H9 (cell line): ENCODE measurements at regions not wholly inside any gene's neighbourhood (a gene's known extent, or its start where the extent isn't known, plus 50 kb on each side); places are given as distances from the start of the nearest gene placed in this dataset.

ENCODE experiments used
- DNase-seq: peaks from one replicate; pipeline ENCODE4 v3.0.0-alpha.2; 2017
- H2AFZ ChIP-seq: one replicate; pipeline ENCODE4 v1.6.1; 2013; ENCODE audit warnings: mild to moderate bottlenecking, low read length, control low read depth, moderate library complexity
- H2AK5ac ChIP-seq: 2 replicates; pipeline ENCODE4 v1.6.1; 2013; ENCODE audit warnings: low read length, control low read depth, mixed read lengths; ENCODE audit not compliant: insufficient read length
- H2BK120ac ChIP-seq: one replicate; pipeline ENCODE4 v1.6.1; 2013; ENCODE audit warnings: low read depth, mild to moderate bottlenecking, low read length, control low read depth, inconsistent platforms; ENCODE audit not compliant: poor library complexity, severe bottlenecking
- H2BK12ac ChIP-seq: 2 replicates; pipeline ENCODE4 v1.6.1; 2013; ENCODE audit warnings: low read length, control low read depth, mixed read lengths, low read depth; ENCODE audit not compliant: insufficient read length
- H2BK15ac ChIP-seq: 2 replicates; pipeline ENCODE4 v1.6.1; 2013; ENCODE audit warnings: low read depth, low read length, control low read depth
- H2BK20ac ChIP-seq: one replicate; pipeline ENCODE4 v1.6.1; 2013; ENCODE audit warnings: low read depth, mild to moderate bottlenecking, low read length, control low read depth, inconsistent platforms; ENCODE audit not compliant: poor library complexity, severe bottlenecking
- H2BK5ac ChIP-seq: 2 replicates; pipeline ENCODE4 v1.6.1; 2013; ENCODE audit warnings: low read length, control low read depth, mixed read lengths; ENCODE audit not compliant: insufficient read length
- H3K14ac ChIP-seq: 2 replicates; pipeline ENCODE4 v1.6.1; 2013; ENCODE audit warnings: low read length, control low read depth; ENCODE audit not compliant: insufficient read depth
- H3K18ac ChIP-seq: 2 replicates; pipeline ENCODE4 v1.6.1; 2013; ENCODE audit warnings: low read depth, mild to moderate bottlenecking, mixed read lengths, low read length, control low read depth; ENCODE audit not compliant: insufficient read length
- H3K23ac ChIP-seq: 2 replicates; pipeline ENCODE4 v1.6.1; 2013; ENCODE audit warnings: low read length, control low read depth, mixed read lengths, low read depth; ENCODE audit not compliant: insufficient read length
- H3K23me2 ChIP-seq: 2 replicates; pipeline ENCODE4 v1.6.1; 2013; ENCODE audit warnings: low read depth, mild to moderate bottlenecking, mixed read lengths, low read length, control low read depth; ENCODE audit not compliant: insufficient read length, poor library complexity, severe bottlenecking
- H3K27ac ChIP-seq: 2 replicates; pipeline ENCODE4 v1.5.1; 2013; ENCODE audit warnings: low read length, control low read depth, mixed read lengths, low read depth; ENCODE audit not compliant: insufficient read length
- H3K27me3 ChIP-seq: 2 replicates; pipeline ENCODE4 v1.6.1; 2013; ENCODE audit warnings: low read length, control low read depth, inconsistent platforms; ENCODE audit not compliant: insufficient read depth
- H3K4ac ChIP-seq: 2 replicates; pipeline ENCODE4 v1.6.1; 2013; ENCODE audit warnings: low read depth, mild to moderate bottlenecking, control low read depth, inconsistent platforms, low read length, moderate library complexity
- H3K4me1 ChIP-seq: 2 replicates; pipeline ENCODE4 v1.6.1; 2013; ENCODE audit warnings: low read length, control low read depth, inconsistent platforms; ENCODE audit not compliant: insufficient read depth
- H3K4me2 ChIP-seq: 2 replicates; pipeline ENCODE4 v1.6.1; 2013; ENCODE audit warnings: low read length, control low read depth, mixed read lengths; ENCODE audit not compliant: insufficient read length, insufficient read depth
- H3K56ac ChIP-seq: 2 replicates; pipeline ENCODE4 v1.6.1; 2013; ENCODE audit warnings: low read depth, mild to moderate bottlenecking, mixed read lengths, low read length, control low read depth; ENCODE audit not compliant: insufficient read length
- H3K79me1 ChIP-seq: 2 replicates; pipeline ENCODE4 v1.6.1; 2013; ENCODE audit warnings: low read depth, mild to moderate bottlenecking, moderate library complexity, low read length, control low read depth, inconsistent platforms; ENCODE audit not compliant: insufficient read depth, poor library complexity, severe bottlenecking
- H3K79me2 ChIP-seq: 2 replicates; pipeline ENCODE4 v1.6.1; 2013; ENCODE audit warnings: low read length, control low read depth, inconsistent platforms; ENCODE audit not compliant: insufficient read depth
- H3K9ac ChIP-seq: 2 replicates; pipeline ENCODE4 v1.6.1; 2013; ENCODE audit warnings: low read length, control low read depth, mixed read lengths; ENCODE audit not compliant: insufficient read length; ENCODE audit errors: extremely low read depth
- H3K9me3 ChIP-seq: one replicate; pipeline ENCODE4 v1.6.1; 2013; ENCODE audit warnings: low read depth, low read length, inconsistent platforms; ENCODE audit not compliant: control insufficient read depth
- H3T11ph ChIP-seq: one replicate; pipeline ENCODE4 v1.6.1; 2013; ENCODE audit warnings: mild to moderate bottlenecking, low read length, control low read depth, inconsistent platforms
- H4K20me1 ChIP-seq: one replicate; pipeline ENCODE4 v1.6.1; 2013; ENCODE audit not compliant: control insufficient read depth, insufficient read length, insufficient read depth
- H4K5ac ChIP-seq: 2 replicates; pipeline ENCODE4 v1.6.1; 2013; ENCODE audit warnings: low read depth, mild to moderate bottlenecking, mixed read lengths, low read length, control low read depth; ENCODE audit not compliant: insufficient read length
- H4K8ac ChIP-seq: replicated peaks from 2 replicates; pipeline ENCODE4 v1.6.1; 2013; ENCODE audit warnings: low read length, control low read depth, mixed read lengths, low read depth; ENCODE audit not compliant: insufficient read length
- H4K91ac ChIP-seq: 2 replicates; pipeline ENCODE4 v1.6.1; 2013; ENCODE audit warnings: low read depth, mild to moderate bottlenecking, moderate library complexity, mixed read lengths, low read length, control low read depth; ENCODE audit not compliant: insufficient read length
- H3K27ac Mint-ChIP-seq, 3 experiments: 2 replicates in 2 of 3; 3 replicates in 1 of 3; pipeline ENCODE4 v1.8.0; 2020 to 2021; ENCODE audit warnings: mixed read lengths in 3 of 3, mild to moderate bottlenecking in 1 of 3, moderate library complexity in 1 of 3
- H3K27me3 Mint-ChIP-seq: 2 replicates; pipeline ENCODE4 v1.8.0; 2021; ENCODE audit warnings: low read depth, mild to moderate bottlenecking, moderate library complexity, mixed read lengths
- H3K36me3 Mint-ChIP-seq, 3 experiments: 2 replicates in 2 of 3; 3 replicates in 1 of 3; pipeline ENCODE4 v1.8.0; 2020 to 2021; ENCODE audit warnings: low read depth in 3 of 3, mixed read lengths in 3 of 3; ENCODE audit not compliant: insufficient read depth in 1 of 3
- H3K4me1 Mint-ChIP-seq, 2 experiments: 2 replicates each; pipeline ENCODE4 v1.8.0; 2020; ENCODE audit warnings: mixed read lengths in 2 of 2
- H3K4me3 Mint-ChIP-seq, 2 experiments: 2 replicates in 1 of 2; 3 replicates in 1 of 2; pipeline ENCODE4 v1.8.0; 2020 to 2021; ENCODE audit warnings: mild to moderate bottlenecking in 2 of 2, mixed read lengths in 2 of 2, moderate library complexity in 1 of 2
- H3K9me3 Mint-ChIP-seq, 2 experiments: 2 replicates in 1 of 2; 3 replicates in 1 of 2; pipeline ENCODE4 v1.8.0; 2020; ENCODE audit warnings: mild to moderate bottlenecking in 2 of 2, mixed read lengths in 2 of 2, moderate library complexity in 1 of 2
- WGBS: extraction: QIAGEN DNeasy Blood & Tissue Kit; methylation state at CpG from one replicate; pipeline ENCODE4 v1.1.7; 2013; ENCODE audit warnings: missing lambda C conversion rate, low lambda C conversion rate, mixed read lengths; ENCODE audit not compliant: insufficient read length; ENCODE audit errors: extremely low coverage; 5-methylcytosine and 5-hydroxymethylcytosine counted together
- TF ChIP-seq, protein P1 (sequence below): fragments of 200-600 bp; sonication (generic); conservative IDR thresholded peaks from 3 replicates; pipeline ENCODE4 v1.8.0; 2021; ENCODE audit warnings: antibody characterized with exemption, mild to moderate bottlenecking

DNA sequence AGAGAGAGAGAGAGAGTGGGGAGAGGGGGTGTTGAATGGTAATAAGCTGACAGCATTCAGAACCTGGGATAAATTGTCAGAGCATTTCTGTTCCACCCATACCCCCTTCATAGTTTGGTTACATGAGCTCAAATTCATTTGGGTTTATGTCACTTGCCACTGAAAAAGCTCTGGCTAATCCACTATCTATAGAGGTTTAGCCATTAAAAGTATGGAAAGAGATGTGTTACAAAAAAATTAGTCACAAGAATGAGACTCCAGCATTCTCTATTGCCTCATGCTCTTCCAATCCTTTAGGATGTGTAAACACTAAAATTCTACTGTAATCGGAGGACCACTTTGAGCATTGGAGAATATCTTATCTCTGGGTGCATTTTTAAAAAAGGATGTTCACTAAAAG lies 297.6 kb upstream of the TCF21 start:
- H3K14ac ChIP-seq, result no peak overlapping the region
- no peak overlapping the region for H2BK5ac ChIP-seq
- no peak overlapping the region for H2BK20ac ChIP-seq
- TF ChIP-seq, protein P1, sequence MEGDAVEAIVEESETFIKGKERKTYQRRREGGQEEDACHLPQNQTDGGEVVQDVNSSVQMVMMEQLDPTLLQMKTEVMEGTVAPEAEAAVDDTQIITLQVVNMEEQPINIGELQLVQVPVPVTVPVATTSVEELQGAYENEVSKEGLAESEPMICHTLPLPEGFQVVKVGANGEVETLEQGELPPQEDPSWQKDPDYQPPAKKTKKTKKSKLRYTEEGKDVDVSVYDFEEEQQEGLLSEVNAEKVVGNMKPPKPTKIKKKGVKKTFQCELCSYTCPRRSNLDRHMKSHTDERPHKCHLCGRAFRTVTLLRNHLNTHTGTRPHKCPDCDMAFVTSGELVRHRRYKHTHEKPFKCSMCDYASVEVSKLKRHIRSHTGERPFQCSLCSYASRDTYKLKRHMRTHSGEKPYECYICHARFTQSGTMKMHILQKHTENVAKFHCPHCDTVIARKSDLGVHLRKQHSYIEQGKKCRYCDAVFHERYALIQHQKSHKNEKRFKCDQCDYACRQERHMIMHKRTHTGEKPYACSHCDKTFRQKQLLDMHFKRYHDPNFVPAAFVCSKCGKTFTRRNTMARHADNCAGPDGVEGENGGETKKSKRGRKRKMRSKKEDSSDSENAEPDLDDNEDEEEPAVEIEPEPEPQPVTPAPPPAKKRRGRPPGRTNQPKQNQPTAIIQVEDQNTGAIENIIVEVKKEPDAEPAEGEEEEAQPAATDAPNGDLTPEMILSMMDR, result no peak
- H3K9ac ChIP-seq, result no peak overlapping the region
- Mint-ChIP-seq H3K9me3 (no peaks in the 10 kb centered on the region), H3K36me3 (no peaks in the 10 kb centered on the region), H3K4me3 (no peak overlapping the region), H3K4me1 (no peaks in the 10 kb centered on the region), H3K27me3 (no peaks in the 10 kb centered on the region), H3K27ac (no peak overlapping the region)
- no peaks in the 10 kb centered on the region for H3K27me3 ChIP-seq
- DNase-seq, result no peak
- no peak overlapping the region for H4K91ac ChIP-seq
- H2BK15ac ChIP-seq, result no peak overlapping the region
- H3K27ac ChIP-seq, result no peak overlapping the region
- H3K9me3 ChIP-seq, result no peaks in the 10 kb centered on the region
- no peaks in the 10 kb centered on the region for H3K79me1 ChIP-seq
- no peak overlapping the region for H4K8ac ChIP-seq
- H3K18ac ChIP-seq, result no peak overlapping the region
- no peaks in the 10 kb centered on the region for H4K20me1 ChIP-seq
- H3K79me2 ChIP-seq, result no peaks in the 10 kb centered on the region
- H3K4me2 ChIP-seq, result no peak overlapping the region
- H2BK120ac ChIP-seq, result no peak overlapping the region
- no peak overlapping the region for H3K4ac ChIP-seq
- H2BK12ac ChIP-seq, result no peak overlapping the region
- no peak overlapping the region for H3T11ph ChIP-seq
- H3K23me2 ChIP-seq, result no peaks in the 10 kb centered on the region
- no peak overlapping the region for H3K56ac ChIP-seq
- WGBS, result no CpG with 5 or more reads among the region's 1 CpG
- H2AFZ ChIP-seq, result no peak overlapping the region
- no peak overlapping the region for H4K5ac ChIP-seq
- no peaks in the 10 kb centered on the region for H3K4me1 ChIP-seq
- no peak overlapping the region for H3K23ac ChIP-seq
- H2AK5ac ChIP-seq, result no peak overlapping the region
